Caco-2 (cell line): ENCODE measurements at regions not wholly inside any gene's neighbourhood (a gene's known extent, or its start where the extent isn't known, plus 50 kb on each side); places are given as distances from the start of the nearest gene placed in this dataset.

Experiments
- BruUV-seq: library from RNA; stranded (reverse); fragments of 400-500 nt; replicated peaks from 2 replicates; lab custom pipeline; 2021; lab: Mats Ljungman, UMichigan
- CTCF ChIA-PET: fragments of 300-600 bp; sonication (Branson Sonifier 250); formaldehyde crosslinking; loops from one replicate; lab custom pipeline; 2022; ENCODE audit warnings: antibody characterized with exemption; lab: Charles Lee
- POLR2A ChIA-PET: fragments of 300-600 bp; sonication (Branson Sonifier 250); formaldehyde crosslinking; loops from one replicate; lab custom pipeline; 2022; ENCODE audit warnings: antibody characterized with exemption; lab: Charles Lee
- DNase-seq, 2 experiments: peaks; one replicate each; pipeline versions ENCODE4 v3.0.0 to v3.0.0-alpha.2; 2020 to 2022
- H3K27me3 ChIP-seq: replicated peaks from 2 replicates; pipeline ENCODE4 v1.6.0; 2011; ENCODE audit warnings: low read length; ENCODE audit not compliant: control insufficient read depth, insufficient read depth
- H3K36me3 ChIP-seq: 2 replicates; pipeline ENCODE4 v1.5.1; 2011; ENCODE audit warnings: low read length; ENCODE audit not compliant: control insufficient read depth, insufficient read depth
- H3K4me1 ChIP-seq: fragments of 250-450 bp; sonication (Bioruptor Pico); 2 replicates; pipeline ENCODE4 v1.5.1; 2020; ENCODE audit warnings: mild to moderate bottlenecking
- H3K4me3 ChIP-seq: 2 replicates; pipeline ENCODE4 v1.5.1; 2011; ENCODE audit warnings: low read depth, mild to moderate bottlenecking, control low read depth, low read length
- H3K9me3 ChIP-seq: fragments of 250-450 bp; sonication (Bioruptor Pico); 2 replicates; pipeline ENCODE4 v1.5.1; 2020; ENCODE audit warnings: mild to moderate bottlenecking, moderate library complexity
- H3K27ac Mint-ChIP-seq: one replicate; pipeline ENCODE4 v1.8.0; 2022; ENCODE audit warnings: mixed read lengths; ENCODE audit not compliant: unreplicated experiment
- H3K27me3 Mint-ChIP-seq: one replicate; pipeline ENCODE4 v1.8.0; 2022; ENCODE audit warnings: mixed read lengths; ENCODE audit not compliant: insufficient read depth, unreplicated experiment
- H3K36me3 Mint-ChIP-seq: one replicate; pipeline ENCODE4 v1.8.0; 2022; ENCODE audit warnings: mild to moderate bottlenecking, mixed read lengths; ENCODE audit not compliant: insufficient read depth, unreplicated experiment
- H3K4me1 Mint-ChIP-seq: one replicate; pipeline ENCODE4 v1.8.0; 2022; ENCODE audit warnings: low read depth, mixed read lengths; ENCODE audit not compliant: unreplicated experiment
- H3K4me3 Mint-ChIP-seq: one replicate; pipeline ENCODE4 v1.8.0; 2022; ENCODE audit warnings: mild to moderate bottlenecking, moderate library complexity, mixed read lengths; ENCODE audit not compliant: unreplicated experiment
- H3K9me3 Mint-ChIP-seq: one replicate; pipeline ENCODE4 v1.8.0; 2022; ENCODE audit warnings: mixed read lengths; ENCODE audit not compliant: unreplicated experiment
- CTCF ChIP-seq, 2 experiments: fragments of 200-600 bp in 1 of 2; IDR thresholded peaks; 1 replicate in 1 of 2; 2 replicates in 1 of 2; pipeline versions ENCODE4 v1.5.1 to v1.8.0; 2011 to 2022; ENCODE audit warnings: antibody characterized with exemption in 1 of 2, control low read depth in 1 of 2, inconsistent platforms in 1 of 2, low read depth in 1 of 2, low read length in 1 of 2, mild to moderate bottlenecking in 1 of 2, moderate library complexity in 1 of 2; ENCODE audit not compliant: insufficient read depth in 1 of 2, severe bottlenecking in 1 of 2, unreplicated experiment in 1 of 2
- intact Hi-C: fragments of 100-400 bp; cut with micrococcal nuclease; formaldehyde crosslinking; loops from one replicate; pipeline ENCODE4 v1.10.0; 2022; ENCODE audit not compliant: unreplicated experiment

- no peaks in the 10 kb centered on the region for H3K4me1 Mint-ChIP-seq
- Histone ChIP-seq H3K36me3 (no peaks in the 10 kb centered on the region), H3K4me1 (peaks cover 7% of the 10 kb centered on the region; the same call in 1 of the 2 replicates), H3K4me3 (no peak overlapping the region), H3K27me3 (no peaks in the 10 kb centered on the region), H3K9me3 (no peaks in the 10 kb centered on the region)
- H3K27me3 Mint-ChIP-seq = no peaks in the 10 kb centered on the region
- ChIA-PET CTCF (interaction anchor here (0.6 kb wide), 1 partner anchor 1983 kb away, joined by 4 read pairs; no protein-coding TSS in a partner anchor), POLR2A (no interaction called here)
- TF ChIP-seq CTCF (IDR thresholded peaks at IDR 0.05; ENCODE audit: insufficient read depth in 1 of 2, low read depth in 1 of 2, low read length in 1 of 2, severe bottlenecking in 1 of 2, unreplicated experiment in 1 of 2) = no peak
- H3K27ac Mint-ChIP-seq = no peak overlapping the region
- no peak for DNase-seq
- no peak overlapping the region for H3K4me3 Mint-ChIP-seq
- intact Hi-C loops = loop anchor here (10.0 kb wide), 1 partner anchor 176 kb away; no protein-coding TSS in a partner anchor
- no peaks in the 10 kb centered on the region for H3K36me3 Mint-ChIP-seq
- H3K9me3 Mint-ChIP-seq = no peaks in the 10 kb centered on the region
- BruUV-seq = no TSS peak
Measured at GRCh38 chr1:239718997-239719628, 332.7 kb downstream of the CHRM3 start.

GRCh38 chr1:239719642-239720258 lies 333.4 kb downstream of the CHRM3 start:
- Mint-ChIP-seq H3K27me3 (no peaks in the 10 kb centered on the region), H3K4me1 (no peaks in the 10 kb centered on the region), H3K4me3 (no peak overlapping the region), H3K36me3 (no peaks in the 10 kb centered on the region), H3K9me3 (no peaks in the 10 kb centered on the region), H3K27ac (no peak overlapping the region)
- DNase-seq = no peak
- no peaks in the 10 kb centered on the region for H3K9me3 ChIP-seq
- no TSS peak for BruUV-seq
- peaks cover 7% of the 10 kb centered on the region; the same call in 1 of the 2 replicates for H3K4me1 ChIP-seq
- CTCF ChIA-PET = no interaction called here
- POLR2A ChIA-PET = no interaction called here
- no peaks in the 10 kb centered on the region for H3K27me3 ChIP-seq
- TF ChIP-seq CTCF (IDR thresholded peaks at IDR 0.05; ENCODE audit: insufficient read depth in 1 of 2, low read depth in 1 of 2, low read length in 1 of 2, severe bottlenecking in 1 of 2, unreplicated experiment in 1 of 2) = no peak
- no peaks in the 10 kb centered on the region for H3K36me3 ChIP-seq
- intact Hi-C loops = loop anchor here (10.0 kb wide), 1 partner anchor 175 kb away; no protein-coding TSS in a partner anchor
- H3K4me3 ChIP-seq = no peak overlapping the region

- no TSS peak for BruUV-seq
- H3K9me3 Mint-ChIP-seq = no peaks in the 10 kb centered on the region
- intact Hi-C loops = no loop called here
- H3K27me3 Mint-ChIP-seq = no peaks in the 10 kb centered on the region
- ChIA-PET CTCF (no interaction called here), POLR2A (no interaction called here)
- H3K9me3 ChIP-seq = no peaks in the 10 kb centered on the region
- no peaks in the 10 kb centered on the region for H3K27me3 ChIP-seq
- no peak for TF ChIP-seq CTCF (IDR thresholded peaks at IDR 0.05; ENCODE audit: insufficient read depth in 1 of 2, low read depth in 1 of 2, low read length in 1 of 2, severe bottlenecking in 1 of 2, unreplicated experiment in 1 of 2)
- no peak for DNase-seq
- H3K4me3 ChIP-seq = no peak overlapping the region
- no peaks in the 10 kb centered on the region for H3K4me1 Mint-ChIP-seq
- peaks cover 7% of the 10 kb centered on the region; the same call in 1 of the 2 replicates for H3K4me1 ChIP-seq
- no peaks in the 10 kb centered on the region for H3K36me3 Mint-ChIP-seq
- no peak overlapping the region for H3K4me3 Mint-ChIP-seq
- no peaks in the 10 kb centered on the region for H3K36me3 ChIP-seq
- no peak overlapping the region for H3K27ac Mint-ChIP-seq
Measured at GRCh38 chr1:239722035-239722434, 335.7 kb downstream of the CHRM3 start.
